ENCODE measurements at regions not wholly inside any gene's neighbourhood (a gene's known extent, or its start where the extent isn't known, plus 50 kb on each side); places are given as distances from the start of the nearest gene placed in this dataset.
"Not testable (repeated sequence)": the region's sequence is repeated elsewhere in the genome, so short reads cannot be mapped to it uniquely, and the experiment has no call there.

DNA sequence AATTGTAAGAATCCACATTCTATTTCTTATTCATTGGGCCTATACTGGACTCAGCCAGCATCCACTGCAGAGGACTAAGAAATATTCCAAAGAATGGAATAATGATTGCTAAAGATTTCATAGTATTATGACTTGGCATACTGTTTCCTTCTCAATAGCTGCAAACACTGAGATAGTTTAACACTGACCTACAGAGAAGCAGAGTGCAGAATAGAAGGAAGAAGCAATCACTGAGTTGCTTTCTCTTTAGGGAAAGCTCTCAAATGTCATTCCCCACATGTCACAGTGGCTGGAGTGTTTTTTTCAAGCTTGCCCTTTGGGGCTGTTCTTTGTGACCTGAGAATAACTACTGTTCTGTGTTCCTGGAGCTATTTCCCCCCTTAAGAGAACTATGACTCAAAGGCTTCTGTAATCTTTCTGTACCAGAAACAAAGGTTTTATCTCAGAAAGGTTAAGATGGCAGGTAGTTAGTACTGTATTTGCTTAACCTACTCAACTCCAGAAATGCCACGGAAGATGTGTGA lies 243.6 kb upstream of the LUZP2 start:
- TF ChIP-seq, protein P1, sequence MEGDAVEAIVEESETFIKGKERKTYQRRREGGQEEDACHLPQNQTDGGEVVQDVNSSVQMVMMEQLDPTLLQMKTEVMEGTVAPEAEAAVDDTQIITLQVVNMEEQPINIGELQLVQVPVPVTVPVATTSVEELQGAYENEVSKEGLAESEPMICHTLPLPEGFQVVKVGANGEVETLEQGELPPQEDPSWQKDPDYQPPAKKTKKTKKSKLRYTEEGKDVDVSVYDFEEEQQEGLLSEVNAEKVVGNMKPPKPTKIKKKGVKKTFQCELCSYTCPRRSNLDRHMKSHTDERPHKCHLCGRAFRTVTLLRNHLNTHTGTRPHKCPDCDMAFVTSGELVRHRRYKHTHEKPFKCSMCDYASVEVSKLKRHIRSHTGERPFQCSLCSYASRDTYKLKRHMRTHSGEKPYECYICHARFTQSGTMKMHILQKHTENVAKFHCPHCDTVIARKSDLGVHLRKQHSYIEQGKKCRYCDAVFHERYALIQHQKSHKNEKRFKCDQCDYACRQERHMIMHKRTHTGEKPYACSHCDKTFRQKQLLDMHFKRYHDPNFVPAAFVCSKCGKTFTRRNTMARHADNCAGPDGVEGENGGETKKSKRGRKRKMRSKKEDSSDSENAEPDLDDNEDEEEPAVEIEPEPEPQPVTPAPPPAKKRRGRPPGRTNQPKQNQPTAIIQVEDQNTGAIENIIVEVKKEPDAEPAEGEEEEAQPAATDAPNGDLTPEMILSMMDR (IDR thresholded peaks at IDR 0.05; ENCODE audit: insufficient read depth, low read depth, low read length) = no peak
- DNase-seq (ENCODE audit: low read depth) = no peak
- H3K4me3 ChIP-seq (ENCODE audit: low read depth, low read length) = no peak overlapping the region

DNA sequence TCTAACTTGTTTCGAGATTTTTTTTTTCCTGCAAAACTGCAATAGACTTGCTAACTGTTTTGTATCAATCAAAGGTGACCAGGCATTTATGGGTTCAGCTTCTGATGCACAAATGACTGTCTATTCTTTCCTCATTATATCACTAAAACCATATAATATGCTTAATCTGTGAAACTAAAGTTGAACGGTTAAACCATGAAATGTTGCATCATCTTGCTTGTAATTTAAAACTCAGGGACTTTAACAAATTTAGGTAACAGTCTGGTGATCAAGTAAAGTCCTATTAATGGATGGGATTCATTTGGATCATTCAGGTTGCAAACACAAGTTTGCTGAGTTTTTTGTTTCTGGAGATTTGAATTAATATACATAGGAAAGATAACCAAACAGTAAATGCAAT lies 232.0 kb upstream of the LUZP2 start:
- no peak overlapping the region for H3K4me3 ChIP-seq (ENCODE audit: low read depth, low read length)
- DNase-seq (ENCODE audit: low read depth) = no peak
- TF ChIP-seq, protein P1 (IDR thresholded peaks at IDR 0.05; ENCODE audit: insufficient read depth, low read depth, low read length) = no peak

DNA sequence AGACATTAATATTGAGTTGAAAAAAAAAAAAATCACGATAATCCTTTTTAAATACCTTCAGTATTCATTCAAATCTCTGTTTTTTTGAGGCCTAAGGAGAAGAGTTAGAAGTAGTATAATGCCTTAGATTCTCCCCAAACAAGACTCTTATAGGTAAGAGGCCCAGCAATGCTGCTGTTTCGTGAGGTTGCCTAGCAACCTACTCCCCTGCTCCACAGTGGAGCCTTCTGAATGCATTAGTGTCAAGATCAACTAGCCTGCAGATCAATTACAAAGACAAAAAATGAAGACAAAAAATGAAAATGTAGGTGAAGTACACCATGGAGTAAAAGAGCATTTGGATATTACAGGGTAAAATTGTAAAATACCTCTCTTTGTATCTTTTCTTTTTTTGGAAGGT lies 229.8 kb upstream of the LUZP2 start:
- TF ChIP-seq, protein P1 (IDR thresholded peaks at IDR 0.05; ENCODE audit: insufficient read depth, low read depth, low read length) = no peak
- no peak overlapping the region for H3K4me3 ChIP-seq (ENCODE audit: low read depth, low read length)
- no peak for DNase-seq (ENCODE audit: low read depth)

DNA sequence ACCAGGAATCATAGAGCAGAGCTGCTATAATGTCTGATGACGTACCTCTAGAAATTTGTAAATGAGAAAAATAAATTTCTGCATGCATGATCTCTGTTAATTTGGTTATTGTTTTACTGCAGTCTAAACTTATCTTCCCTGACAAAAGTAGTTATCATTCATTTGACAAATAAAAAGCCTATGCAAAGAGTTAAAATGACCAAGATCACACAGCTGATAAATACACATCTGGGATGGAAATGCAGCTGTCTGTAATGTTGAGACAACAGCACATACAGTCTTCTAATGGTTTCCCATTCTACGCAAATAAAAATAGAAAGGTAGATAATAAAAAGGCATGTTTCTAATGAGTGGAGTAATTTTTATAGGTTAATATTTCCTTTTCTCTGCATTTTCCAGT lies 225.1 kb upstream of the LUZP2 start:
- H3K4me3 ChIP-seq (ENCODE audit: low read depth, low read length) = no peak overlapping the region
- no peak for DNase-seq (ENCODE audit: low read depth)
- TF ChIP-seq, protein P1 (IDR thresholded peaks at IDR 0.05; ENCODE audit: insufficient read depth, low read depth, low read length) = no peak

DNA sequence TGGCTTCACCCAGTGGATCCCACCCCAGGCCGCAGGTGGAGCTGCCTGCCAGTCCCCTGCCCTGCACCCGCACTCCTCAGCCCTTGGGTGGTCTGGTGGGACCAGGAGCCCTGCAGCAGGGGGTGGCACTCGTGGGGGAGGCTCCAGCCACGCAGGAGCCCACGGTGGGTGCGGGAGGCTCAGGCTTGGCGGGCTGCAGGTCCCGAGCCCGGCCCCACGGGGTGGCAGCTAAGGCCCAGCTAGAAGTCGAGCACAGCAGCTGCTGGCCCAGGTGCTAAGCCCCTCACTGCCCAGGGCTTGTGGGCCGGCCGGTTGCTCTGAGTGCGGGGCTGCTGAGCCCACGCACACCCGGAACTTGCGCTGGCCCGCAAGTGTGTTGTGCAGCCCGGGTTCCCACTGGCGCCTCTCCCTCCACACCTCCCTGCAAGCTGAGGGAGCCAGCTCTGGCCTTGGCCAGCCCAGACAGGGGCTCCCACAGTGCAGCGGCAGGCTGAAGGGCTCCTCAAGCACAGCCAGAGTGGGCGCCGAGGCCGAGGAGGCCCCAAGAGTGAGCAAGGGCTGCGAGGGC lies 222.6 kb upstream of the LUZP2 start:
- not testable (repeated sequence) for DNase-seq (ENCODE audit: low read depth)

DNA sequence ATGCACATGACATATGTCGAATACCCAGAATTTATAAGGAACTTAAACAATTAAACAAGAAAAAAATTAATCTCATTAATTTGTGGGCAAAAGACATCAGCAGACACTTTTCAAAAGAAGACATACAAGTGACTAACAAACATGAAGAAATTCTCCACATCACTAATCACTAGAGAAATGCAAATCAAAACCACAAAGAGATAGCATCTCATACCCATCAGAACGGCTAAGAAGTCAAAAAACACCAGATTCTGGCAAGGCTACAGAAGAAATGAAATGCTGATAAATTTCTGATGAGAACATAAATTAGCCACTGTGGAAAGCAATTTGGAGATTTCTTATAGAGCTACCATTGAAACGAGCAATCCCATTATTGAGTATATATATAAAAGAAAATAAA lies 210.6 kb upstream of the LUZP2 start:
- TF ChIP-seq, protein P1 (IDR thresholded peaks at IDR 0.05; ENCODE audit: insufficient read depth, low read depth, low read length) = no peak
- no peak for DNase-seq (ENCODE audit: low read depth)
- H3K4me3 ChIP-seq (ENCODE audit: low read depth, low read length) = no peak overlapping the region

More for the DNA sequence above, 222.6 kb upstream of the LUZP2 start:
- H3K4me3 ChIP-seq (ENCODE audit: low read depth, low read length) = not testable (repeated sequence)

DNA sequence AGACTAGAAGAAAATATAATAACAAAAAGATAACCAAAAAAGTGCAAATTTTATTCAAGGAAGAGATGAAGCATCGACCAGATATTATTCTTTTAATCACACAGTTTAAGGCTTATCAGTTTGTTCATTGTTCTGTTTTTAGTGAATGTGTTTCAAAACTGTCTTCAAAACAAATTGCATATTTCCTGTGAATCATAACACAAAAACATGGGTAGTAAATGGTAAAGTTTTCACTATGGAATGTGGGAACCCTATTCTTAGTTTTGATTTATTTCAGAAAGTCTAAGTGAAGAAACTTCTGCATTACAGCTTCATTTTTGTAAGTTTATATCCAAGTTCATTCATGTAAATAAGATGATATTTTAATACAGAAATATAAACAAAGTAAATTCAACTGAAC lies 207.6 kb upstream of the LUZP2 start:
- no peak for DNase-seq (ENCODE audit: low read depth)
- TF ChIP-seq, protein P1 (IDR thresholded peaks at IDR 0.05; ENCODE audit: insufficient read depth, low read depth, low read length) = no peak
- no peak overlapping the region for H3K4me3 ChIP-seq (ENCODE audit: low read depth, low read length)
